ENCODE measurements at regions not wholly inside any gene's neighbourhood (a gene's known extent, or its start where the extent isn't known, plus 50 kb on each side); places are given as distances from the start of the nearest gene placed in this dataset.
"Not testable (repeated sequence)": the region's sequence is repeated elsewhere in the genome, so short reads cannot be mapped to it uniquely, and the experiment has no call there.

GRCh38 chr2:82781176-82781915, 1677.7 kb downstream of the SUCLG1 start:
- no peak overlapping the region for H3K4me3 ChIP-seq (replicated peaks; ENCODE audit: low read depth, low read length)
- TF ChIP-seq CTCF (IDR thresholded peaks at IDR 0.05; ENCODE audit: low read depth, low read length, missing control alignments) = no peak
- DNase-seq (ENCODE audit: extremely low read depth, low read depth) = no peak

GRCh38 chr2:82780050-82780449, 1679.0 kb downstream of the SUCLG1 start:
- no peak overlapping the region for H3K4me3 ChIP-seq (replicated peaks; ENCODE audit: low read depth, low read length)
- TF ChIP-seq CTCF (IDR thresholded peaks at IDR 0.05; ENCODE audit: low read depth, low read length, missing control alignments) = no peak
- no peak for DNase-seq (ENCODE audit: extremely low read depth, low read depth)

GRCh38 chr2:82752396-82752795, 1706.7 kb downstream of the SUCLG1 start:
- TF ChIP-seq CTCF (IDR thresholded peaks at IDR 0.05; ENCODE audit: low read depth, low read length, missing control alignments) = no peak
- no peak for DNase-seq (ENCODE audit: extremely low read depth, low read depth)
- no peak overlapping the region for H3K4me3 ChIP-seq (replicated peaks; ENCODE audit: low read depth, low read length)

- no peak overlapping the region for H3K4me3 ChIP-seq (replicated peaks; ENCODE audit: low read depth, low read length)
- TF ChIP-seq CTCF (IDR thresholded peaks at IDR 0.05; ENCODE audit: low read depth, low read length, missing control alignments) = no peak
- DNase-seq (ENCODE audit: extremely low read depth, low read depth) = no peak
Measured at GRCh38 chr2:82748653-82749052, 1710.4 kb downstream of the SUCLG1 start.

- no peak for TF ChIP-seq CTCF (IDR thresholded peaks at IDR 0.05; ENCODE audit: low read depth, low read length, missing control alignments)
- no peak for DNase-seq (ENCODE audit: extremely low read depth, low read depth)
- H3K4me3 ChIP-seq (replicated peaks; ENCODE audit: low read depth, low read length) = no peak overlapping the region
Measured at GRCh38 chr2:82740527-82740926, 1718.6 kb downstream of the SUCLG1 start.

- not testable (repeated sequence) for H3K4me3 ChIP-seq (replicated peaks; ENCODE audit: low read depth, low read length); DNase-seq (ENCODE audit: extremely low read depth, low read depth)
Measured at GRCh38 chr2:82737965-82738364, 1721.1 kb downstream of the SUCLG1 start.

- no peak for TF ChIP-seq CTCF (IDR thresholded peaks at IDR 0.05; ENCODE audit: low read depth, low read length, missing control alignments)
- DNase-seq (ENCODE audit: extremely low read depth, low read depth) = no peak
- H3K4me3 ChIP-seq (replicated peaks; ENCODE audit: low read depth, low read length) = no peak overlapping the region
Measured at GRCh38 chr2:82735336-82735735, 1723.7 kb downstream of the SUCLG1 start.
